ENCODE measurements at regions not wholly inside any gene's neighbourhood (a gene's known extent, or its start where the extent isn't known, plus 50 kb on each side); places are given as distances from the start of the nearest gene placed in this dataset.
A peak's percentile ranks its signal among the peaks of the same experiment; 100 is the strongest.

DNA sequence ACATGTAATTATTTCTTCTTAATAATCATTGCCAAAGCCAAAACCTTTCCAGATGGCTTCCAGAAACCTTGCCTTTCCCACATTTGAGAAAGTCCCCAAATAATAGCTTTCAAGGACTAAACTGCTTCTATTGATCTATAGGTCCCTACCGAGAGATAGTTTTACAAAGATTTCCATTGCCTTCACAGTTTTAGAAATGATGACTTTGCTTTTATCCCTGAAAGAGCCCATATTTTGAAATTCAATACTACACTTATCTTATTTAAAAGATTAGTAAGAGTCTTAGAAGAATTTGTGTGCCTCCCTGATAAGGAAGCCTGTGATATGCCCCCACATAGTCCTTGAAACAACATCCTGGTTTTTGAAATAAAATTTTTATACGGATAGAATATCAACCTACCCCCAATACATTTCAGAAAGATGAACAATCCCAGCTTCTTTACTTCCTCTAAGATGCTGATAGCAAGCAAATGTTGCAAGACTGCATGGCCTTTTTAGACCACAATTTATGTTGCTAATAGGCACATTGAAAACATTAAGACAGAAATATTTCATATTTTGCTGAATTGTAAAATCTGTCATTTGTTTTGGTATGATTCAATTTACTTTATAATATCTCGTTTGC, 146.3 kb downstream of the TMCO5A start:
- no peak for DNase-seq (ENCODE audit: low read depth)
- TF ChIP-seq POLR2A (IDR thresholded peaks at IDR 0.05; ENCODE audit: extremely low read depth, insufficient read length), result no peak
- no peak for TF ChIP-seq CTCF (IDR thresholded peaks at IDR 0.05; ENCODE audit: low read depth, low read length)
- no peak for TF ChIP-seq MYC (IDR thresholded peaks at IDR 0.05; ENCODE audit: low read depth, low read length)
- TF ChIP-seq MAX (IDR thresholded peaks at IDR 0.05; ENCODE audit: low read depth, low read length), result no peak
- no peak overlapping the region for H3K4me3 ChIP-seq (ENCODE audit: low read depth, low read length)

DNA sequence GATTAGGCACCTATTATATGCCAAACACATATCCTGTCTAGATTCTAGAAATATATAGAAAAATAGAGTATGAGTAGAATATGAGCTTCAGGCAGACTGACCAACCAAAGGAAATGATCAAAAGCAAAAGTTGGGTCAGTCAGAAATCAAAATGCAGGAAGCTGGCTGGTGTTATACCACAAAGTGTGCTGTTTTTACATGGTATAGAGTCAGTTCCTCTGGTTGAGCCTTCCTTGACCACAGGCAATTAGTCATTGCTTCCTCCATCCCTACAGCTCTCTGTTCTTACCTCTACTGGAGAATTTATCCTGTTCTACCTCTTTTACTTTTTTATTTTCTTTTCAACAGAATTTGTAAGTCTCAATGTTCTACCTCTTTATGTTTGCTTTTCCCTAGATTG, 149.8 kb downstream of the TMCO5A start:
- no peak overlapping the region for H3K4me3 ChIP-seq (ENCODE audit: low read depth, low read length)
- TF ChIP-seq MAX (IDR thresholded peaks at IDR 0.05; ENCODE audit: low read depth, low read length) (no peak), POLR2A (IDR thresholded peaks at IDR 0.05; ENCODE audit: extremely low read depth, insufficient read length) (no peak), MYC (IDR thresholded peaks at IDR 0.05; ENCODE audit: low read depth, low read length) (no peak), CTCF (IDR thresholded peaks at IDR 0.05; ENCODE audit: low read depth, low read length) (no peak)
- DNase-seq (ENCODE audit: low read depth), result peak; percentile 62

- DNase-seq (ENCODE audit: low read depth), result peak; percentile 51
- no peak overlapping the region for H3K4me3 ChIP-seq (ENCODE audit: low read depth, low read length)
- no peak for TF ChIP-seq MYC (IDR thresholded peaks at IDR 0.05; ENCODE audit: low read depth, low read length)
- peak; percentile 29; the same call in 1 of the 2 replicates for TF ChIP-seq MAX (IDR thresholded peaks at IDR 0.05; ENCODE audit: low read depth, low read length)
These were observed 150.7 kb downstream of the TMCO5A start for GRCh38 chr15:38085114-38085513.

DNA sequence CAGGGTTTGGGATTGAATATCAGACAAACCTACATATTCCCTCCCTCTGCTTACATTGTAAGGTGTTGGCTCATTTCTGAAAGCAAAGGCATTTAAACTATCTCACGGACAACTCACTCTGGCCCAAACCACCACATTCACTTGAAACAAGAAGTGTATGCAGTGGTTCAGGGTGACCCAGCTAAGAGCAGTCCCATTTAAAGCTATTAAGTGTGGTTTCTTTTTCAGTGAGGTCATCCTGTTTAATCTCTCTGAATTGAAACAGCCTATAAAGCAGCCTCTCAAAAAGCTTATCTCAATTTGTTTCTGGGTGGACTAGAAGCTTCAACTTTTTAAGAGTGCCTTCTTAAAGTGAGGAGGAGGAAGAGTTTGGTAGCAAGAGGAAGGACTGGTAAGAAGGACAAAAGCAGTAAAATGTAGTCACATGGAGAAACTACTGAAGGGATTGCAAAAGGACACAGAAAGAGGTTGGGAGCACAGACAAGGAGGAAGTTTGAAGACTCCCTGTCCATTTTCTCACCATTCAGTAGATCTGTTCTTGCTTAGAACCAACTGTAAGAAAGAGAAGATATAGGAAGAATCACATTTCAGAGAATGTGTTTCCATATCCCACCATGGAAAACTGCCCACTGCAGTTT, 151.6 kb downstream of the TMCO5A start:
- H3K4me3 ChIP-seq (ENCODE audit: low read depth, low read length), result no peak overlapping the region
- TF ChIP-seq CTCF (IDR thresholded peaks at IDR 0.05; ENCODE audit: low read depth, low read length), result no peak
- TF ChIP-seq MYC (IDR thresholded peaks at IDR 0.05; ENCODE audit: low read depth, low read length), result no peak
- TF ChIP-seq POLR2A (IDR thresholded peaks at IDR 0.05; ENCODE audit: extremely low read depth, insufficient read length), result no peak
- no peak for TF ChIP-seq MAX (IDR thresholded peaks at IDR 0.05; ENCODE audit: low read depth, low read length)
- peak; percentile 25 for DNase-seq (ENCODE audit: low read depth)

GRCh38 chr15:38086611-38087010, 152.2 kb downstream of the TMCO5A start:
- DNase-seq (ENCODE audit: low read depth), result no peak
- TF ChIP-seq POLR2A (IDR thresholded peaks at IDR 0.05; ENCODE audit: extremely low read depth, insufficient read length) (no peak), CTCF (IDR thresholded peaks at IDR 0.05; ENCODE audit: low read depth, low read length) (no peak), MAX (IDR thresholded peaks at IDR 0.05; ENCODE audit: low read depth, low read length) (no peak), MYC (IDR thresholded peaks at IDR 0.05; ENCODE audit: low read depth, low read length) (no peak)
- H3K4me3 ChIP-seq (ENCODE audit: low read depth, low read length), result no peak overlapping the region

GRCh38 chr15:38088971-38089370, 154.5 kb downstream of the TMCO5A start:
- no peak for TF ChIP-seq MAX (IDR thresholded peaks at IDR 0.05; ENCODE audit: low read depth, low read length)
- TF ChIP-seq POLR2A (IDR thresholded peaks at IDR 0.05; ENCODE audit: extremely low read depth, insufficient read length), result no peak
- no peak for TF ChIP-seq CTCF (IDR thresholded peaks at IDR 0.05; ENCODE audit: low read depth, low read length)
- TF ChIP-seq MYC (IDR thresholded peaks at IDR 0.05; ENCODE audit: low read depth, low read length), result no peak
- DNase-seq (ENCODE audit: low read depth), result no peak
- H3K4me3 ChIP-seq (ENCODE audit: low read depth, low read length), result no peak overlapping the region

Data from NB4 (cell line).